ENCODE measurements at regions not wholly inside any gene's neighbourhood (a gene's known extent, or its start where the extent isn't known, plus 50 kb on each side); places are given as distances from the start of the nearest gene placed in this dataset.

DNA sequence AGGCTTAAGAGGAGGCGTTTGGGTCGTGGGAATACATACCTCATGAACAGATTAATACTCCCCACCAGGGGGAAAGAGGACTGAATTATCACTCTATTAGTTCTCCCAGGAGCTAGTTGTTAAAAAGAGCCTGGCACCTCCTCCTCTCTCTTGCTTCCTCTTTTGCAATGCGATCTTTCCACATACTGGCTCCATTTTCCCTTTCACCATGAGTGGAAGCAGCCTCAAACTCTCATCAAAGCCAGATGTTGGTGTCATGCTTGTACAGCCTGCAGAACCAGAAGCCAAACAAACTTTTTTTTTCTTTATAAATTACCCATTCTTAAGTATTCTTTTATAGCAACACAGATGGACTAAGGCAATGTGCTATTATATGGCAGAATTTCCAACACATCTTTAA lies 258.5 kb downstream of the FAM76B start:
- no peak overlapping the region for H3K4me3 ChIP-seq (ENCODE audit: low read depth, low read length)
- TF ChIP-seq, protein P1, sequence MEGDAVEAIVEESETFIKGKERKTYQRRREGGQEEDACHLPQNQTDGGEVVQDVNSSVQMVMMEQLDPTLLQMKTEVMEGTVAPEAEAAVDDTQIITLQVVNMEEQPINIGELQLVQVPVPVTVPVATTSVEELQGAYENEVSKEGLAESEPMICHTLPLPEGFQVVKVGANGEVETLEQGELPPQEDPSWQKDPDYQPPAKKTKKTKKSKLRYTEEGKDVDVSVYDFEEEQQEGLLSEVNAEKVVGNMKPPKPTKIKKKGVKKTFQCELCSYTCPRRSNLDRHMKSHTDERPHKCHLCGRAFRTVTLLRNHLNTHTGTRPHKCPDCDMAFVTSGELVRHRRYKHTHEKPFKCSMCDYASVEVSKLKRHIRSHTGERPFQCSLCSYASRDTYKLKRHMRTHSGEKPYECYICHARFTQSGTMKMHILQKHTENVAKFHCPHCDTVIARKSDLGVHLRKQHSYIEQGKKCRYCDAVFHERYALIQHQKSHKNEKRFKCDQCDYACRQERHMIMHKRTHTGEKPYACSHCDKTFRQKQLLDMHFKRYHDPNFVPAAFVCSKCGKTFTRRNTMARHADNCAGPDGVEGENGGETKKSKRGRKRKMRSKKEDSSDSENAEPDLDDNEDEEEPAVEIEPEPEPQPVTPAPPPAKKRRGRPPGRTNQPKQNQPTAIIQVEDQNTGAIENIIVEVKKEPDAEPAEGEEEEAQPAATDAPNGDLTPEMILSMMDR (IDR thresholded peaks at IDR 0.05; ENCODE audit: insufficient read depth, low read depth, low read length), result no peak
- peak; percentile 65 for DNase-seq (ENCODE audit: low read depth)

DNA sequence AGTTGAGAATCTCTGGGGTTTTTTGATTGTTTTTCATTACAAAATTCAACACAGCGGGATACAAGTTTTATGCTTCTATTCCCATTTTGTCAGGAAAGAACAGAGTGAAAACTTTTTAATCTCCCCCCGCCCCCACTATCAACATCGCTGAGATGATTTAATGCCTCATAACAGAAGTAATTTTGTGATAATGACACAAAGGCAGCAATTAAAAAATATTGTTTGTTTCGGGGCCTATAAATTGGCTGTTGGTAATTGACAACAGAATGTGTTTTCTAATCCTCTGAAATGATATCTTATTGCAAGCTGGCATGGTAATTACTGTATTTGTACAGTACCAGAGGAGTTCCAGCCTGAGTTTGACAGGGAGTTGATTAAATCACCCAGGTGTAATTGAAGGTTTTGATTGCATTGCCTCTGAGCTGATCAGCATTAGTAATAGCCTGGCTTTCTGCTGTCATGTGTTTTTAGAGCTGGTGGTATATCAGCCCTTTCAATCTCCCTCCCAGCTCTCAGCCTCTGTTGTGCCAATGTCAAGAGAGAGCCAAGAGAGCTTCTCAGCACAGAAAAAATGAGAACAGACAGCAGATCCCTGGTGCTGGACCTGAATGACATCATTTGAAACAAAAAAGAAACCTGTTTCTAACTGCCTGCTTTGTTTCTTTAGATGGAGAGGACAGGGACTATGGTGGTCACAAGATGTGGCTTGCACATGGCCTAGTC lies 265.1 kb downstream of the FAM76B start:
- H3K4me3 ChIP-seq (ENCODE audit: low read depth, low read length), result no peak overlapping the region
- TF ChIP-seq, protein P1 (IDR thresholded peaks at IDR 0.05; ENCODE audit: insufficient read depth, low read depth, low read length), result no peak
- DNase-seq (ENCODE audit: low read depth), result no peak

DNA sequence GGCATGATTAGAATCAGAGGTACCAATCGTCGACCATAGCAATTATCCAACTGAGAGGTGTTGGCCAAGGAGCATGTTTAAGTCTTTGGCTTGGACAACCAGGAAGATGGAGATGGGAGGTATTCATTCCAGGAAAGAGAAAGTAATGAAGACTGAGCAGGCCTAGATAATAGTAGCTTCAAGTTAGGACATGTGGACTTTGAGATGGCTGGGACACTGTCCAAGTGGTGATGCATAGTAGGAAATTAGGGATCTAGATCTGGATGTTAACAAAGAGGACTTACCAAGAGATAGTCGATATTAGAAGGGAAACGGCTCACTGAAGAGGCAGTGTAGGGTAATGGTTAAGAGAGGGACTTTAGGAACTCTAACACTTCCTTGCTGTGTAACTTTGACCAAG lies 266.7 kb downstream of the FAM76B start:
- H3K4me3 ChIP-seq (ENCODE audit: low read depth, low read length), result no peak overlapping the region
- TF ChIP-seq, protein P1 (IDR thresholded peaks at IDR 0.05; ENCODE audit: insufficient read depth, low read depth, low read length), result no peak

DNA sequence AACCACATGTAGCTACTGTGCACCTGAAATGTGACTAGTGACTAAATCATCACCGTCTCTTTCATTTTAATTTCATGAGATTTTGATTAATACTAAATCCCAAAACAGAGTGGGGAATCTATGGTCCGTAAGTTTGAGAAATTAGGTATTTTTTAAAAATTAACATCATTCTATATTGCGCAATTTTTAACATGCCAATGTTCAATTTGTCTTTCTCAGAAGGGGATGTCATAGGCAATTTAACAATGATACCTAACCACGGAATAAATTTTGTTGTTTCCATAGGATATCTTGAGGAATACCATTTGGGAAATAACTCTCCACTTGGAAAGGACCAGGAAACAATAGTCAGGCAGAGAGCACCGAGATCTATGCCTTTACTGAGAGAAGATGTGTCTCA lies 267.7 kb downstream of the FAM76B start:
- TF ChIP-seq, protein P1 (IDR thresholded peaks at IDR 0.05; ENCODE audit: insufficient read depth, low read depth, low read length), result no peak
- no peak for DNase-seq (ENCODE audit: low read depth)
- H3K4me3 ChIP-seq (ENCODE audit: low read depth, low read length), result no peak overlapping the region

More for the DNA sequence above, 266.7 kb downstream of the FAM76B start:
- no peak for DNase-seq (ENCODE audit: low read depth)

DNA sequence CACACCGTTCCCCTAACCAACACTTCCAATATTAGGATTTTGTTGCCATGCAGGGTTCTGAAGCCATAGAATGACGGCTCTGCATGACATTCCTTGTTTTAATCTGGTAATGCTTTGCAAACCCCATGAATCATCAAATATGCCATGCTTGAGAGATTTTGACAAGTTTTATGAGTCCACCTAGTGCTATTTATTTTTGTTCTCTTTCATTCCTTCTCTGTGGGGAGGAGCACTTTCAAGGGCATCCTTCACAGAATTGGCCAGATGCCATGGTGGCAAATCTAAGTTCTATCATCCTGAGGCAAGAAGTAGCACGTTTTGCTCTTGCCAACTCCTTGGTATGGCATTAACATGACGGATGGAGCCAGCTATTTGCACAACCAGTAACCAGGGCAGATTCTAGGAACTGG lies 268.4 kb downstream of the FAM76B start:
- DNase-seq (ENCODE audit: low read depth), result no peak
- TF ChIP-seq, protein P1 (IDR thresholded peaks at IDR 0.05; ENCODE audit: insufficient read depth, low read depth, low read length), result no peak
- H3K4me3 ChIP-seq (ENCODE audit: low read depth, low read length), result no peak overlapping the region

DNA sequence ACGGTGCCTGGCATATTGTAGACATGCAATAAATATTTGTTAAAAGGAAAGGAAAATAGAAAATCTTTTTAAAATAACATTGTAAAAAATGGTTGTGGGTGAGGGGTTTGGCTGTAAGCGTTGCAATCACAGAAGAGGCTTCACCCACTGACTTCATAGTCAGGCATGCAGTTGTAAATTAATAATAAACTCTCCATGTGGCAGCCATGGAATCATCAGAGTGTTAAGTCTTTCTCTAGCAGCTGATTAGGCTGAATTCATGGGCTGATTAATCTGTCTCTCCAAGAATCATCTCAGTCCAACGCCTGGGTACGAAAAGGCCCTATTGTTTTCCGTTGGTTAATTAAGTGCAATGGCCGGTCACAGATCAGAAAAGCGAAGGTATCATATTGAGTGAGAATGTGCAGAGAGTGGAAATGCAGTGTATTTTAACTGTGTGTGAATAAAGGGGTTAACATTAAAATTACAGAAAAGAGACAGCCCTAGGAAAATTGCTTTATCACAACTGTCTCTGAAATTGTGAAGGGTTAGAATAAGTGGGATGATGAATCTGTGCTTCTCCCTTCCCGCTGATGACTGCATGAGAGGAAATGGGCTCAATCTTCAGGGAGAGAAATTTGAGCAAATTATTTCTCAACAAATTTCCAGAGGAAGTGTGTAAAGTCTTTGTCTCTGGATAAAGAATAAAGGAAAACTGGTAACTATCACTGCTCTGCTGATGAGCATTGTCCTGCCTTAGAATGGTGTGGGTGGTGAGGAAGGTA lies 269.0 kb downstream of the FAM76B start:
- no peak for DNase-seq (ENCODE audit: low read depth)
- TF ChIP-seq, protein P1 (IDR thresholded peaks at IDR 0.05; ENCODE audit: insufficient read depth, low read depth, low read length), result no peak
- H3K4me3 ChIP-seq (ENCODE audit: low read depth, low read length), result no peak overlapping the region

Data from fibroblast of villous mesenchyme (primary cell).